Smooth muscle cell (in vitro differentiated cells): ENCODE measurements at regions not wholly inside any gene's neighbourhood (a gene's known extent, or its start where the extent isn't known, plus 50 kb on each side); places are given as distances from the start of the nearest gene placed in this dataset.

ENCODE experiments used
- DNase-seq: peaks from one replicate; lab custom pipeline; 2025; ENCODE audit not compliant: unreplicated experiment; lab: John Stamatoyannopoulos, UW
- H2AFZ ChIP-seq: fragments of 200-600 bp; sonication (generic); 2 replicates; pipeline ENCODE4 v1.6.0; 2016; ENCODE audit warnings: antibody characterized with exemption, low read depth, mild to moderate bottlenecking
- H3F3A ChIP-seq: fragments of 200-600 bp; sonication (generic); 2 replicates; pipeline ENCODE4 v1.6.0; 2017; ENCODE audit warnings: antibody characterized with exemption, low read depth
- H3K27ac ChIP-seq: fragments of 200-600 bp; sonication (generic); 2 replicates; pipeline ENCODE4 v1.5.1; 2016; ENCODE audit warnings: low read depth, mild to moderate bottlenecking
- H3K27me3 ChIP-seq: fragments of 200-600 bp; sonication (generic); 2 replicates; pipeline ENCODE4 v1.6.1; 2016; ENCODE audit warnings: low read depth, mild to moderate bottlenecking
- H3K36me3 ChIP-seq: fragments of 200-600 bp; sonication (generic); 2 replicates; pipeline ENCODE4 v1.5.1; 2016; ENCODE audit warnings: low read depth
- H3K4me1 ChIP-seq: fragments of 200-600 bp; sonication (generic); 2 replicates; pipeline ENCODE4 v1.5.1; 2016; ENCODE audit warnings: low read depth
- H3K4me2 ChIP-seq: fragments of 200-600 bp; sonication (generic); 2 replicates; pipeline ENCODE4 v1.6.0; 2016; ENCODE audit warnings: mild to moderate bottlenecking
- H3K4me3 ChIP-seq: fragments of 200-600 bp; sonication (generic); 2 replicates; pipeline ENCODE4 v1.5.1; 2016; ENCODE audit warnings: mild to moderate bottlenecking
- H3K79me2 ChIP-seq: fragments of 200-600 bp; sonication (generic); 2 replicates; pipeline ENCODE4 v1.6.0; 2016; ENCODE audit warnings: low read depth, mild to moderate bottlenecking
- H3K9ac ChIP-seq: fragments of 200-600 bp; sonication (generic); 2 replicates; pipeline ENCODE4 v1.6.0; 2016; ENCODE audit warnings: low read depth
- H3K9me3 ChIP-seq: fragments of 200-600 bp; sonication (generic); replicated peaks from 2 replicates; pipeline ENCODE4 v1.5.1; 2016; ENCODE audit warnings: low read depth
- H4K20me1 ChIP-seq: fragments of 200-600 bp; sonication (generic); 2 replicates; pipeline ENCODE4 v1.6.0; 2016; ENCODE audit warnings: low read depth
- CTCF ChIP-seq: fragments of 200-600 bp; sonication (generic); IDR thresholded peaks from 2 replicates; pipeline ENCODE4 v1.5.1; 2017; ENCODE audit warnings: borderline replicate concordance, mild to moderate bottlenecking, antibody characterized with exemption; ENCODE audit not compliant: insufficient read depth, poor library complexity, severe bottlenecking
- WGBS: methylation state at CpG from one replicate; pipeline ENCODE4 v1.1.7; 2016; ENCODE audit warnings: low lambda C conversion rate; 5-methylcytosine and 5-hydroxymethylcytosine counted together

- Histone ChIP-seq H3K79me2 (no peaks in the 10 kb centered on the region), H4K20me1 (no peaks in the 10 kb centered on the region), H3K9ac (no peak overlapping the region), H2AFZ (no peak overlapping the region), H3K4me1 (no peaks in the 10 kb centered on the region), H3K4me3 (no peak overlapping the region), H3K27me3 (no peaks in the 10 kb centered on the region), H3F3A (no peaks in the 10 kb centered on the region), H3K36me3 (no peaks in the 10 kb centered on the region), H3K9me3 (no peaks in the 10 kb centered on the region), H3K27ac (no peak overlapping the region), H3K4me2 (no peak overlapping the region)
- no peak for DNase-seq
- 83% methylated on average over 2 of the region's 2 CpGs for WGBS
- no peak for TF ChIP-seq CTCF
Observed at GRCh38 chr5:5981562-5981961, 396.8 kb downstream of the MED10 start.

DNA sequence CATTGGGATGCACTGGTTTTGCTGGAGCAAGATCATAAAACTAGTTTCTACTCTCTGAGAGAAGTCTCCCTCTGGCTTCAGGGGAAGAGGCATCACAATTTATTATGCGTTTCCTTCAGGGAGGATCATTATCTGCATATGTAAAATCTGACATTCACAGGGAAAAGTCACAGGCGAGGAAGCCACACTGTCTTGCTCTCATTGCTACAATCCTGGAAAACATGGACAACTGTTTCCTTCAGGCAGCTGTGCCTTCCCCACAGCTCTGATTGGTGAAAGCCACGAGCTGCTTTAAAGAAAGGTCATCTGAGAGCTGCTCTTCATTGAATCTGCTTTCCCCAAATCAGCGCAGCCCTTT is 397.8 kb downstream of the MED10 start:
- Histone ChIP-seq H3K9ac (no peak overlapping the region), H3K4me3 (no peak overlapping the region), H3K36me3 (no peaks in the 10 kb centered on the region), H2AFZ (no peak overlapping the region), H3K79me2 (no peaks in the 10 kb centered on the region), H3K4me2 (no peak overlapping the region), H3K9me3 (no peaks in the 10 kb centered on the region), H3K27me3 (no peaks in the 10 kb centered on the region), H3K27ac (no peak overlapping the region), H4K20me1 (no peaks in the 10 kb centered on the region), H3K4me1 (no peaks in the 10 kb centered on the region), H3F3A (no peaks in the 10 kb centered on the region)
- TF ChIP-seq CTCF = no peak
- DNase-seq = no peak
- WGBS = 68% methylated on average over 4 of the region's 4 CpGs

GRCh38 chr5:5979761-5980537 is 398.4 kb downstream of the MED10 start:
- Histone ChIP-seq H3K36me3 (no peaks in the 10 kb centered on the region), H3K27ac (peak overlapping the region; percentile 46), H2AFZ (no peak overlapping the region), H3K27me3 (no peaks in the 10 kb centered on the region), H3K4me1 (no peaks in the 10 kb centered on the region), H3F3A (no peaks in the 10 kb centered on the region), H3K4me2 (peak overlapping the region; percentile 61), H3K79me2 (no peaks in the 10 kb centered on the region), H4K20me1 (no peaks in the 10 kb centered on the region), H3K4me3 (no peak overlapping the region), H3K9ac (no peak overlapping the region), H3K9me3 (no peaks in the 10 kb centered on the region)
- DNase-seq = no peak
- 48% methylated on average over 6 of the region's 6 CpGs for WGBS
- TF ChIP-seq CTCF = no peak

GRCh38 chr5:5979377-5979760 is 399.0 kb downstream of the MED10 start:
- TF ChIP-seq CTCF = no peak
- H3K79me2 ChIP-seq = no peaks in the 10 kb centered on the region
- H3K36me3 ChIP-seq = no peaks in the 10 kb centered on the region
- no peak for DNase-seq
- no peaks in the 10 kb centered on the region for H3K27me3 ChIP-seq
- 38% methylated on average over 3 of the region's 3 CpGs for WGBS
- H3K9me3 ChIP-seq = no peaks in the 10 kb centered on the region
- H3K4me3 ChIP-seq = no peak overlapping the region
- no peaks in the 10 kb centered on the region for H4K20me1 ChIP-seq
- no peak overlapping the region for H2AFZ ChIP-seq
- H3F3A ChIP-seq = no peaks in the 10 kb centered on the region
- peak overlapping the region; percentile 61 for H3K4me2 ChIP-seq
- no peaks in the 10 kb centered on the region for H3K4me1 ChIP-seq
- no peak overlapping the region for H3K9ac ChIP-seq
- H3K27ac ChIP-seq = peak overlapping the region; percentile 46
